ENCODE measurements at regions not wholly inside any gene's neighbourhood (a gene's known extent, or its start where the extent isn't known, plus 50 kb on each side); places are given as distances from the start of the nearest gene placed in this dataset.

DNA sequence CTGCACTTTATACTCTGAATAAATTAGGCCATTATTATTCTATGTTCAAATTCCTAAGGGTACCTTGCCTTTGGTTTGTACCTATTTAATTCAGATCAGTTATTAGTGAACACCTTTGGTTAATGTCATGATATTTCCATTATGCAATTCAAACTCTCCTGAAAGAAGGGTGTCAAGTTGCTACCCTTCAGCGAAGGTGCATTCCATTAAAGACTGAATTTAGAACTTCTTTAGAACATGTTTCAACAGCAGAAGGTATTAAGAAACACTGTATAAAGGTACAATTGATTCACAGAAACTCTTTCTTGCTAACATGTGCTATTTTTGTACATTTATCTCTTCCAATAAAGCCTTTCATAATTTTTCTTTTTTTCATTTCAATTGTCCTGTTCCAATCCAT, 1545.4 kb upstream of the PCDH10 start:
- TF ChIP-seq, protein P1, sequence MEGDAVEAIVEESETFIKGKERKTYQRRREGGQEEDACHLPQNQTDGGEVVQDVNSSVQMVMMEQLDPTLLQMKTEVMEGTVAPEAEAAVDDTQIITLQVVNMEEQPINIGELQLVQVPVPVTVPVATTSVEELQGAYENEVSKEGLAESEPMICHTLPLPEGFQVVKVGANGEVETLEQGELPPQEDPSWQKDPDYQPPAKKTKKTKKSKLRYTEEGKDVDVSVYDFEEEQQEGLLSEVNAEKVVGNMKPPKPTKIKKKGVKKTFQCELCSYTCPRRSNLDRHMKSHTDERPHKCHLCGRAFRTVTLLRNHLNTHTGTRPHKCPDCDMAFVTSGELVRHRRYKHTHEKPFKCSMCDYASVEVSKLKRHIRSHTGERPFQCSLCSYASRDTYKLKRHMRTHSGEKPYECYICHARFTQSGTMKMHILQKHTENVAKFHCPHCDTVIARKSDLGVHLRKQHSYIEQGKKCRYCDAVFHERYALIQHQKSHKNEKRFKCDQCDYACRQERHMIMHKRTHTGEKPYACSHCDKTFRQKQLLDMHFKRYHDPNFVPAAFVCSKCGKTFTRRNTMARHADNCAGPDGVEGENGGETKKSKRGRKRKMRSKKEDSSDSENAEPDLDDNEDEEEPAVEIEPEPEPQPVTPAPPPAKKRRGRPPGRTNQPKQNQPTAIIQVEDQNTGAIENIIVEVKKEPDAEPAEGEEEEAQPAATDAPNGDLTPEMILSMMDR (IDR thresholded peaks at IDR 0.05): no peak
- TF ChIP-seq, protein P2, sequence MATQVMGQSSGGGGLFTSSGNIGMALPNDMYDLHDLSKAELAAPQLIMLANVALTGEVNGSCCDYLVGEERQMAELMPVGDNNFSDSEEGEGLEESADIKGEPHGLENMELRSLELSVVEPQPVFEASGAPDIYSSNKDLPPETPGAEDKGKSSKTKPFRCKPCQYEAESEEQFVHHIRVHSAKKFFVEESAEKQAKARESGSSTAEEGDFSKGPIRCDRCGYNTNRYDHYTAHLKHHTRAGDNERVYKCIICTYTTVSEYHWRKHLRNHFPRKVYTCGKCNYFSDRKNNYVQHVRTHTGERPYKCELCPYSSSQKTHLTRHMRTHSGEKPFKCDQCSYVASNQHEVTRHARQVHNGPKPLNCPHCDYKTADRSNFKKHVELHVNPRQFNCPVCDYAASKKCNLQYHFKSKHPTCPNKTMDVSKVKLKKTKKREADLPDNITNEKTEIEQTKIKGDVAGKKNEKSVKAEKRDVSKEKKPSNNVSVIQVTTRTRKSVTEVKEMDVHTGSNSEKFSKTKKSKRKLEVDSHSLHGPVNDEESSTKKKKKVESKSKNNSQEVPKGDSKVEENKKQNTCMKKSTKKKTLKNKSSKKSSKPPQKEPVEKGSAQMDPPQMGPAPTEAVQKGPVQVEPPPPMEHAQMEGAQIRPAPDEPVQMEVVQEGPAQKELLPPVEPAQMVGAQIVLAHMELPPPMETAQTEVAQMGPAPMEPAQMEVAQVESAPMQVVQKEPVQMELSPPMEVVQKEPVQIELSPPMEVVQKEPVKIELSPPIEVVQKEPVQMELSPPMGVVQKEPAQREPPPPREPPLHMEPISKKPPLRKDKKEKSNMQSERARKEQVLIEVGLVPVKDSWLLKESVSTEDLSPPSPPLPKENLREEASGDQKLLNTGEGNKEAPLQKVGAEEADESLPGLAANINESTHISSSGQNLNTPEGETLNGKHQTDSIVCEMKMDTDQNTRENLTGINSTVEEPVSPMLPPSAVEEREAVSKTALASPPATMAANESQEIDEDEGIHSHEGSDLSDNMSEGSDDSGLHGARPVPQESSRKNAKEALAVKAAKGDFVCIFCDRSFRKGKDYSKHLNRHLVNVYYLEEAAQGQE (IDR thresholded peaks at IDR 0.05): no peak
- TF ChIP-seq RCOR1 (IDR thresholded peaks at IDR 0.05; ENCODE audit: low read depth, low read length): no peak
- no peak for TF ChIP-seq RAD21 (conservative IDR thresholded peaks at IDR 0.05 in 1 of 2, IDR thresholded peaks at IDR 0.05 in 1 of 2)
- no peak for TF ChIP-seq MAFK (IDR thresholded peaks at IDR 0.05; ENCODE audit: partially characterized antibody)
- TF ChIP-seq POLR2A (IDR thresholded peaks at IDR 0.05; ENCODE audit: low read length): no peak
- TF ChIP-seq ESRRA (IDR thresholded peaks at IDR 0.05; ENCODE audit: borderline replicate concordance, low read length): no peak
- no peak for TF ChIP-seq HOXA7 (CRISPR knock-in tag; IDR thresholded peaks at IDR 0.05)
- no peak for TF ChIP-seq CHD2 (IDR thresholded peaks at IDR 0.05; ENCODE audit: low read length, partially characterized antibody)
- no peak for TF ChIP-seq KDM5A (IDR thresholded peaks at IDR 0.05)
- no peak for TF ChIP-seq SMC3 (IDR thresholded peaks at IDR 0.05)
- no peak for TF ChIP-seq JUNB (IDR thresholded peaks at IDR 0.05)

All from A549 (cell line).